ENCODE measurements at regions not wholly inside any gene's neighbourhood (a gene's known extent, or its start where the extent isn't known, plus 50 kb on each side); places are given as distances from the start of the nearest gene placed in this dataset.

GRCh38 chr5:57680686-57681085, 198.1 kb upstream of the ACTBL2 start:
- no peak for TF ChIP-seq POLR2A (IDR thresholded peaks at IDR 0.05)
- no peak for TF ChIP-seq CTCF (IDR thresholded peaks at IDR 0.05)
- no peak for TF ChIP-seq POLR2AphosphoS5 (IDR thresholded peaks at IDR 0.05)
